Breast epithelium (tissue), 3 donors: ENCODE measurements at regions not wholly inside any gene's neighbourhood (a gene's known extent, or its start where the extent isn't known, plus 50 kb on each side); places are given as distances from the start of the nearest gene placed in this dataset.

Experiments
- CTCF ChIP-seq, 3 donors: fragments of 450-650 bp; IDR thresholded peaks; one replicate each; pipeline ENCODE4 v1.5.1; 2016 to 2017; ENCODE audit warnings: antibody characterized with exemption in 3 of 3, mild to moderate bottlenecking in 3 of 3, moderate library complexity in 3 of 3
- POLR2A ChIP-seq: fragments of 450-650 bp; IDR thresholded peaks from one replicate; pipeline ENCODE4 v1.6.1; 2016; ENCODE audit warnings: antibody characterized with exemption, mild to moderate bottlenecking, moderate library complexity
- POLR2AphosphoS5 ChIP-seq, 3 donors: sonication (generic); formaldehyde crosslinking; IDR thresholded peaks; one replicate each; pipeline ENCODE4 v1.6.1; 2017; ENCODE audit warnings: antibody characterized with exemption in 3 of 3

- TF ChIP-seq POLR2A (no peak), CTCF (IDR thresholded peaks at IDR 0.05) (no peak), POLR2AphosphoS5 (IDR thresholded peaks at IDR 0.05) (no peak)
These were observed 176.9 kb upstream of the ESRRG start for GRCh38 chr1:216900116-216900620.
